ENCODE measurements at regions not wholly inside any gene's neighbourhood (a gene's known extent, or its start where the extent isn't known, plus 50 kb on each side); places are given as distances from the start of the nearest gene placed in this dataset.
"Not testable (repeated sequence)": the region's sequence is repeated elsewhere in the genome, so short reads cannot be mapped to it uniquely, and the experiment has no call there.

GRCh38 chr1:243951207-243951606 lies 99.9 kb upstream of the ZBTB18 start:
- DNase-seq; H3K23ac ChIP-seq (ENCODE audit: low read depth, low read length); in situ Hi-C loops (cut with MboI; ENCODE audit: low sequenced_read_pairs); H3K27ac ChIP-seq (ENCODE audit: insufficient read depth, low read length); H3K27me3 ChIP-seq (ENCODE audit: control insufficient read depth, insufficient read depth, low read length); H3K9me1 ChIP-seq (ENCODE audit: insufficient read depth, low read length); H3K36me3 ChIP-seq (ENCODE audit: control insufficient read depth, insufficient read depth, low read length); H2BK15ac ChIP-seq (ENCODE audit: low read depth, low read length); ATAC-seq (ENCODE audit: low read depth); H3K9me3 ChIP-seq (ENCODE audit: control insufficient read depth, insufficient read depth, low read length); H3K4me2 ChIP-seq (ENCODE audit: low read depth, low read length); CTCF ChIA-PET; intact Hi-C loops (cut with micrococcal nuclease); H3K4me1 ChIP-seq (ENCODE audit: control insufficient read depth, insufficient read depth, low read length); H2AK9ac ChIP-seq (replicated peaks; ENCODE audit: low read depth, low read length, poor library complexity); H2BK5ac ChIP-seq (ENCODE audit: low read depth, low read length, poor library complexity, severe bottlenecking); H3K18ac ChIP-seq (ENCODE audit: low read depth, low read length); POLR2A ChIA-PET (ENCODE audit: unreplicated experiment); H3K9ac ChIP-seq (ENCODE audit: low read depth, low read length); H4K20me1 ChIP-seq (ENCODE audit: insufficient read depth, low read length); H4K91ac ChIP-seq (ENCODE audit: insufficient read depth, low read depth, low read length); H3K56ac ChIP-seq (ENCODE audit: extremely low read depth, insufficient read depth, low read length); H2BK20ac ChIP-seq (ENCODE audit: low read depth, low read length); H2AK5ac ChIP-seq (ENCODE audit: low read depth, low read length); H3K4me3 ChIP-seq (ENCODE audit: insufficient read depth, low read depth, low read length); BruUV-seq (replicated peaks); dilution Hi-C loops (cut with HindIII; ENCODE audit: low sequenced_read_pairs, unreplicated experiment); H4K8ac ChIP-seq (ENCODE audit: low read depth in 2 of 2, low read length in 2 of 2); H2BK120ac ChIP-seq (ENCODE audit: low read depth, low read length); H2AFZ ChIP-seq (replicated peaks; ENCODE audit: low read length, poor library complexity); H3K4ac ChIP-seq (ENCODE audit: low read depth, low read length); H3K14ac ChIP-seq (replicated peaks; ENCODE audit: low read depth, low read length); H4K5ac ChIP-seq (ENCODE audit: low read depth, low read length); H3K79me1 ChIP-seq (ENCODE audit: low read depth in 1 of 2, low read length in 2 of 2): not testable (repeated sequence)
- WGBS, 2 experiments (ENCODE audit: extremely low coverage in 2 of 2, insufficient read length in 1 of 2): 95% methylated on average over 4 of the region's 11 CpGs; no CpG with 5 or more reads in 1 of the 2 experiments
